ENCODE measurements at regions not wholly inside any gene's neighbourhood (a gene's known extent, or its start where the extent isn't known, plus 50 kb on each side); places are given as distances from the start of the nearest gene placed in this dataset.

GRCh38 chr2:153077311-153077710, 358.9 kb downstream of the ARL6IP6 start:
- Histone ChIP-seq H3K27ac (ENCODE audit: low read depth, low read length) (no peak overlapping the region), H4K20me1 (ENCODE audit: low read depth, low read length) (no peaks in the 10 kb centered on the region), H2AFZ (ENCODE audit: low read depth, low read length, severe bottlenecking) (no peak overlapping the region), H3K9ac (ENCODE audit: low read length) (no peak overlapping the region), H3F3A (ENCODE audit: insufficient read depth) (no peaks in the 10 kb centered on the region), H3K79me2 (ENCODE audit: insufficient read depth, low read length) (no peaks in the 10 kb centered on the region), H3K36me3 (ENCODE audit: low read length) (no peaks in the 10 kb centered on the region), H3K4me3 (ENCODE audit: insufficient read depth, low read length, poor library complexity, severe bottlenecking) (no peak overlapping the region), H3K9me2 (replicated peaks; ENCODE audit: insufficient read depth, low read length) (no peaks in the 10 kb centered on the region), H3K4me2 (ENCODE audit: low read depth, low read length, poor library complexity, severe bottlenecking) (no peak overlapping the region), H3K9me3 (ENCODE audit: insufficient read depth, low read length) (no peaks in the 10 kb centered on the region), H3K27me3 (ENCODE audit: low read length) (no peaks in the 10 kb centered on the region)
- TF ChIP-seq, protein P1, sequence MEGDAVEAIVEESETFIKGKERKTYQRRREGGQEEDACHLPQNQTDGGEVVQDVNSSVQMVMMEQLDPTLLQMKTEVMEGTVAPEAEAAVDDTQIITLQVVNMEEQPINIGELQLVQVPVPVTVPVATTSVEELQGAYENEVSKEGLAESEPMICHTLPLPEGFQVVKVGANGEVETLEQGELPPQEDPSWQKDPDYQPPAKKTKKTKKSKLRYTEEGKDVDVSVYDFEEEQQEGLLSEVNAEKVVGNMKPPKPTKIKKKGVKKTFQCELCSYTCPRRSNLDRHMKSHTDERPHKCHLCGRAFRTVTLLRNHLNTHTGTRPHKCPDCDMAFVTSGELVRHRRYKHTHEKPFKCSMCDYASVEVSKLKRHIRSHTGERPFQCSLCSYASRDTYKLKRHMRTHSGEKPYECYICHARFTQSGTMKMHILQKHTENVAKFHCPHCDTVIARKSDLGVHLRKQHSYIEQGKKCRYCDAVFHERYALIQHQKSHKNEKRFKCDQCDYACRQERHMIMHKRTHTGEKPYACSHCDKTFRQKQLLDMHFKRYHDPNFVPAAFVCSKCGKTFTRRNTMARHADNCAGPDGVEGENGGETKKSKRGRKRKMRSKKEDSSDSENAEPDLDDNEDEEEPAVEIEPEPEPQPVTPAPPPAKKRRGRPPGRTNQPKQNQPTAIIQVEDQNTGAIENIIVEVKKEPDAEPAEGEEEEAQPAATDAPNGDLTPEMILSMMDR (IDR thresholded peaks at IDR 0.05; ENCODE audit: insufficient read depth, low read length, poor library complexity, severe bottlenecking) = no peak
- TF ChIP-seq EZH2phosphoT487 (conservative IDR thresholded peaks at IDR 0.05; ENCODE audit: low read length) = no peak

GRCh38 chr2:153074207-153074606, 355.8 kb downstream of the ARL6IP6 start:
- no peak for TF ChIP-seq EZH2phosphoT487 (conservative IDR thresholded peaks at IDR 0.05; ENCODE audit: low read length)
- Histone ChIP-seq H3K27me3 (ENCODE audit: low read length) (no peaks in the 10 kb centered on the region), H2AFZ (ENCODE audit: low read depth, low read length, severe bottlenecking) (no peak overlapping the region), H3K9ac (ENCODE audit: low read length) (no peak overlapping the region), H3K9me3 (ENCODE audit: insufficient read depth, low read length) (no peaks in the 10 kb centered on the region), H3K79me2 (ENCODE audit: insufficient read depth, low read length) (no peaks in the 10 kb centered on the region), H3K4me2 (ENCODE audit: low read depth, low read length, poor library complexity, severe bottlenecking) (no peak overlapping the region), H3K36me3 (ENCODE audit: low read length) (no peaks in the 10 kb centered on the region), H3K4me3 (ENCODE audit: insufficient read depth, low read length, poor library complexity, severe bottlenecking) (no peak overlapping the region), H3K9me2 (replicated peaks; ENCODE audit: insufficient read depth, low read length) (no peaks in the 10 kb centered on the region), H3F3A (ENCODE audit: insufficient read depth) (no peaks in the 10 kb centered on the region), H3K27ac (ENCODE audit: low read depth, low read length) (no peak overlapping the region), H4K20me1 (ENCODE audit: low read depth, low read length) (no peaks in the 10 kb centered on the region)

GRCh38 chr2:153072813-153073212, 354.4 kb downstream of the ARL6IP6 start:
- Histone ChIP-seq H3F3A (ENCODE audit: insufficient read depth) (no peaks in the 10 kb centered on the region), H3K79me2 (ENCODE audit: insufficient read depth, low read length) (no peaks in the 10 kb centered on the region), H4K20me1 (ENCODE audit: low read depth, low read length) (no peaks in the 10 kb centered on the region), H3K27me3 (ENCODE audit: low read length) (no peaks in the 10 kb centered on the region), H2AFZ (ENCODE audit: low read depth, low read length, severe bottlenecking) (no peak overlapping the region), H3K9ac (ENCODE audit: low read length) (no peak overlapping the region), H3K36me3 (ENCODE audit: low read length) (no peaks in the 10 kb centered on the region), H3K4me3 (ENCODE audit: insufficient read depth, low read length, poor library complexity, severe bottlenecking) (no peak overlapping the region), H3K27ac (ENCODE audit: low read depth, low read length) (no peak overlapping the region), H3K9me2 (replicated peaks; ENCODE audit: insufficient read depth, low read length) (no peaks in the 10 kb centered on the region), H3K9me3 (ENCODE audit: insufficient read depth, low read length) (no peaks in the 10 kb centered on the region), H3K4me2 (ENCODE audit: low read depth, low read length, poor library complexity, severe bottlenecking) (no peak overlapping the region)
- TF ChIP-seq, protein P1 (IDR thresholded peaks at IDR 0.05; ENCODE audit: insufficient read depth, low read length, poor library complexity, severe bottlenecking) = no peak
- no peak for TF ChIP-seq EZH2phosphoT487 (conservative IDR thresholded peaks at IDR 0.05; ENCODE audit: low read length)

DNA sequence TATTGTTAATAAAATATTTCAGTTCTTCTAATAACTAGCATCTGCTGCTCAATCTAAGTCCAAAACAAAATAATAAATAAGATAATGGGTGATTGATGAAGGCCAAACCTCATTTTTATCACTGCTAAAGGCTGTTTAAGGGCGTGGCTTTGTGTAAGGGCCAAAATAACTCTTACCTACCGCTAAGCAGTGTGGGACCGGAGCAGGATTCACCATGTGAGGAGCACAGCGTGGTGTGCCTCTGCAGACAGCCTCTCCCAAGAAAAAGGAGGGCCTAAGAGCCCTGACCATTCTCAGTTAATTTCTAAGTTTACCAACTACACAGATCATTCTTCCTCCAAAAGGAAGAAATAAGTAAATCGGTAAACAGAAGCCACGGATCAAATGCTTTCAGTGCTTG, 353.7 kb downstream of the ARL6IP6 start:
- Histone ChIP-seq H3K79me2 (ENCODE audit: insufficient read depth, low read length) (no peaks in the 10 kb centered on the region), H3K9me2 (replicated peaks; ENCODE audit: insufficient read depth, low read length) (no peaks in the 10 kb centered on the region), H3K9me3 (ENCODE audit: insufficient read depth, low read length) (no peaks in the 10 kb centered on the region), H3K27me3 (ENCODE audit: low read length) (no peaks in the 10 kb centered on the region), H3K4me3 (ENCODE audit: insufficient read depth, low read length, poor library complexity, severe bottlenecking) (no peak overlapping the region), H3K27ac (ENCODE audit: low read depth, low read length) (no peak overlapping the region), H3F3A (ENCODE audit: insufficient read depth) (no peaks in the 10 kb centered on the region), H3K9ac (ENCODE audit: low read length) (no peak overlapping the region), H4K20me1 (ENCODE audit: low read depth, low read length) (no peaks in the 10 kb centered on the region), H3K4me2 (ENCODE audit: low read depth, low read length, poor library complexity, severe bottlenecking) (no peak overlapping the region), H3K36me3 (ENCODE audit: low read length) (no peaks in the 10 kb centered on the region), H2AFZ (ENCODE audit: low read depth, low read length, severe bottlenecking) (no peak overlapping the region)
- TF ChIP-seq EZH2phosphoT487 (conservative IDR thresholded peaks at IDR 0.05; ENCODE audit: low read length) = no peak
- TF ChIP-seq, protein P1 (IDR thresholded peaks at IDR 0.05; ENCODE audit: insufficient read depth, low read length, poor library complexity, severe bottlenecking) = no peak

Data from SU-DHL-6 (cell line).